HG03103 (cell line): ENCODE measurements at regions not wholly inside any gene's neighbourhood (a gene's known extent, or its start where the extent isn't known, plus 50 kb on each side); places are given as distances from the start of the nearest gene placed in this dataset.

ENCODE experiments used
- ATAC-seq: cut with Tn5 transposase; IDR thresholded peaks from one replicate; pipeline ENCODE4 v1.9.1; 2021; ENCODE audit warnings: low read depth; ENCODE audit not compliant: unreplicated experiment

GRCh38 chr17:72338304-72338703, 217.5 kb downstream of the SOX9 start:
- ATAC-seq: no peak

- no peak for ATAC-seq
Observed at GRCh38 chr17:72338847-72339790, 218.3 kb downstream of the SOX9 start.

DNA sequence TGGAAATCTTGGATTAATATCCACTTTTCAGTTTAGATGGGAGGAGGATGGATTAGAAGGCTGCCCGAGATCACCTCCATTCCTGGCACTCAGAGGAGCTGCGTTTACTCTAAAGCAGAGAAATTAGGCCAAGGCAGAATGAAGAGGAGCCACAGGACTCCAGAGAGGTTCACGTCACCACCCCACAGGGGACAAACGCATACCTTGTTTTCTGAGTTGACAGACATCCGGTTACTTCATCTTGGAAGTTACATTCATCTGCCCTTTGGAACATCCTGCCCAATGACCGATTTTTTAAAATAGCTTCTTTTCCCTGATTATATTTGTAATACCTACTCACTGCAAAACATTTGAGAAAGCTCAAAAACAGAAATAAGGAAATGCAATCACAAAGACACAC, 220.0 kb downstream of the SOX9 start:
- ATAC-seq: no peak

DNA sequence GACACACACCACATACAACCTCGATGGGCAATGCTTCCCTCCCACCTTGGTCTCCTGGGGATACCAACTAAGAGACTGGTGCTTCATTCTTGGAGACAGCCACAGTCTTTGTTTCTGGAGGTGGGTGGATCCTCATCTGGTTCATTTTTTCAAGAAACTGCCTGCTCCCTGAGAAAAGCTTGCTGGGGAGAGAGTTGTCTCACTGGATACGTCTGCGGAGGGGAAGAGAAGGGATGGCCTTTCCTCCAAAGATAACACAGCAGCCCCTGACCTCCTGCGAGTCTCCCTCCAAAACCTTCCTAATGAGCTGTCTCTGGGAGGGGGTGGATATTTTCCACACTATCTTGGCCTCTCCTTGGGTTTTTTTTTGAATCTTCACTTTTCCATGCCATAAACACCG, 221.2 kb downstream of the SOX9 start:
- no peak for ATAC-seq

- ATAC-seq: no peak
Observed at GRCh38 chr17:72342627-72343527, 222.1 kb downstream of the SOX9 start.

GRCh38 chr17:72343911-72344310, 223.1 kb downstream of the SOX9 start:
- ATAC-seq: no peak

- no peak for ATAC-seq
Observed at GRCh38 chr17:72344613-72345012, 223.8 kb downstream of the SOX9 start.

DNA sequence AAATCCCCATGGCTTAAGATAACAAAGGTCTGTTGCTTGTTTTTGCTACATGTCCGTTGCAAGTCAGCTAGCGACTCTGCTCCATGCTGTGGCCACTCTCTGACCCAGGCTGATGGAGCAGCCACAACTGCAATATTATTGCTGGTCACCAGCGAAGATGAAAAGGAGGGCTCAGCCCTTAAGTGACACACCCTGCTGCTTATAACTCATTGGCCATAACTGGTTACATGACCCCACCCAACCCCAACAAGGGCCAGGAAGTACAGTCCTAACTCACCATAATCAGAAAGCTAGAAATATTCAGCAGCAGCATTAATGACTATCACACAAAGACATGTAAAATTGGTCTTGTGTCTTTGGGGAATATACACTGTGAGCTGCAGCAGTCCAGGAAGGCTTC, 224.3 kb downstream of the SOX9 start:
- no peak for ATAC-seq

- ATAC-seq: no peak
Observed at GRCh38 chr17:72345536-72345935, 224.7 kb downstream of the SOX9 start.

GRCh38 chr17:72346306-72346705, 225.5 kb downstream of the SOX9 start:
- ATAC-seq: no peak

DNA sequence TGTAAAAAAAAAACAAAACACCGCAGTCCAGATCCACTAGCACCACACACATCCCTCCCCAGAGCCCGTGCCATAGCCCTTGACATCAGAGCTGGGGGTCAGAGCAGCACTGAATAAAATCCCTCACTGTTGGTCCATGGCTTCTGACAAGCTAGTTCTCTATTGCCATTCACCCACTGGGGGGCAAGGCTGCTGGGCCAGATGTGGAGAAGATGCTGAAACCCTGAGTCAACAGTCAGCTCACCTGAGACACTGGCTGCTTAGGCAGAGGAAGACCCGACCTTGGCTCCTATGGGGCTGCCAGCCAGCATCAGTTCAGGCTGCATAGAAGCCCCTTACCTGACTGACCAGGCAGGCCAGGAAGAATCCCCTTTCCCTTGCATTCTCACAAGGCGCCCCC, 228.2 kb downstream of the SOX9 start:
- ATAC-seq: no peak

DNA sequence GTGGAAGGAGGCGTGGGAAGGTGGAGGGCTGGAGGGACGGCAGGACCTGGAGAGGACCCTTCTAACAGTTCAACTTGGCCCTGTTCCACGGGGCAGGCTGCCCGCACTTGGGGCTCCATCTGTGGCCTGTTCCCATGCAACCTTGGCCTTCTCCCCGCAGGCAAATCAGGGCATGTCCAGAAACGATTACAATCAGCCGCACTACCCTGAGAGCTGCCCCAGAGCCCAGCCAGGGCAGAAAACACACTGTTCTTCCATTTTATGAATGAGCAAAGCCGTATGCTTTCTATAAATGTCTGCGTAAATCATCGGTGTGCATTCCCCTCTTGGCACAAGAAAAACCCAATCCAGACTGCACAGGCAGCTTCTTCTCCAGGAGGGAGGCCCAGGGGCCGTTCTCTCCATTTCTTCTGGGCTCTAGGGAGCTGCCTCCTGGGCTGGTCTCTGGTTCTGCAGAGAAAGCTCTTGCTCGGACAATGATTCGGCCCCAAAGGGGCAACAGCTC, 228.7 kb downstream of the SOX9 start:
- no peak for ATAC-seq

DNA sequence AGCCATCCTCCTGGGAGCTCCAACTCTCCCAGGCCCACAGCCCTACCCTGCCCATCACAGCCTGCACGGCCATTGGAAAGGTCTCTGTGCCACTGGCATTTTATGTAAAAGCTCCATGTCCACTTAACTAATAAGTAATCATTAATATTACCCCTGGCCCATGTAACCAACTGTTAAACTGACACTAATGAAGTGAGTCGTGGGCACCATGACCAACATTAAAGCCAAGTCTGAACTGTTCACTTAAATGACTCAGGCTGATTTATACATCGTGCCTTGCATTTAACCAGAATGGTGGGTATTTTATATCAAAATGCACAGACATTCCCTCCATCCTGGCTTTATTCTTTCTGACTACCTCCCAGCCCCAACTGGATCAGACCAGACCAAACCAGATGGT, 229.3 kb downstream of the SOX9 start:
- ATAC-seq: no peak

- ATAC-seq: no peak
Observed at GRCh38 chr17:72351365-72351764, 230.5 kb downstream of the SOX9 start.

DNA sequence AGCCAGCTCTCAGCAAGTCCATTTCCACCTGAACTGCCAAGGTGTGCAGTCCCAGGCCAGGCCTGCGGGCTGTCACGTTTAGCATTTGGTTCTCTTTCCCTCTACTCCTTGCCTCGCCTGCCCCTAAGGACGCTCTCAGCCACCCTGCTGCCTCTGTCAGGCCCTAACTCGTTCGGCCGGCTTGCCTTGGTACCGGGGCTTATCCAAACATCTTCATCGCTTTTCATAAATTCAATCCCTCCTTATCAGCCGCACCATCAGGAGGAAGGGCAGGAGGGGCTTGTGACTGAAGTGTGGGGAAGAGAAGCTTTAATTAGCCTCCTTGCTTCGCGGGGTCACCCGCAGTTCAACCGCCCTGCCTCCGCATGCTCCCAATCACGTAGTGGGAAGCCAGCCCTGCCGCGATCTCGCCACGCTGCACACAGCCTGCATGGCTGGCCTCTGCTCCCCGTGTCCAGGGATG, 231.1 kb downstream of the SOX9 start:
- ATAC-seq: no peak

DNA sequence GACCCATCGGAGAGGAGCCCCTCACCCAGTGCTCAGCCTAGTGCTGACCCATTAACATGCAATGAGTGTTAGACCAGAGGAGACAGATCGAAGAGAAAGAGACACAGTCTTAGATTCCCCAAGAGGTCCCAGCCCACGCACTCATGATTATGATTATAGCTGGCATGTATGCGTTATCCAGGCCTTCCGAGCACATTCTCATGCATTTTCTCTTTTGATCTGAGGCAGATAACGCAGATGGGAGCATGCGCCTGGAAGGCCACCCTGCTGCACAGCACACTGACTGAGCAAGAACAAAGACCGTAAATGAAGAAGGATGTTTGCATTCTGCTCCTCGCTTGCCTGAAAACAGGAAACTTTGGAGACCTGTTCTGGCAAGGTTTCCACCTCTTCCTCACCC, 232.7 kb downstream of the SOX9 start:
- ATAC-seq: no peak

DNA sequence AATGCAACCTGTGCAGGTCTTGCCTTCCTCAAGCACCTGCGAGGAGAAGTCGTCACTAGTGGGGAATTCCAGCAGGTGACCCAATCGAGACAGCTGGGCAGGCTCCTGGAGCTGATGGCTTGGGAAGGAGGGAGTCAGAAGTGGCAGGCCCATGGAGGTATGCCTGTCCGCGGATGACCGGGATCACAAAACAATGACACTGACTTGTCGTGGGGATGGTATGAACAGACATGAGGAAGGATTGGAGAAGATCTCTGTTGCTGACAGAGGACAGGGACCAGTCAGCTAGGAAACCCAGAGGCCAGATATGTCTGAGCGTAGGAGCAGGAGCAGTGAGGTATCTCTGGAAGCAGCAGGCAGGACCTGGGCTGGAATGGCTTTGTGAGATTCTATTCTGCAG, 233.3 kb downstream of the SOX9 start:
- no peak for ATAC-seq

- ATAC-seq: no peak
Observed at GRCh38 chr17:72357764-72358365, 237.0 kb downstream of the SOX9 start.

DNA sequence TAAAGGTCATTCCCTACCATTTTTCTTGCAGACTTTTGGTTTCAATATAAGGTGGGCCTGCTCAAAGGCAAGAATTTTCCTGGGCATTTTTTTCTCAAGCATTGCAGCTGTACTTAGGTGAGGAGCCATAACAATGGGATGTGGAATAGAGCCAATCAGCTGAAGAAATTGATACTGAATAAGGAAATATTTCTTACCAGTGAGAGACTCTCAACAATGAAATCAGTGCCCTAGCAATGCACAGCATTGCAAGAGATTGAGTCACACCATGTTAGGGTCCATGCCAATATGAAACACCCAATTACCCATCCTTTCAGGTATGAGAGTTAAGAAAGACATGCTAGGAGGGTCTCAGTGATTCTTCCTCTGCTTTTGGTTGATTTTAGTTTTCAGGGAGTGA, 237.6 kb downstream of the SOX9 start:
- no peak for ATAC-seq

DNA sequence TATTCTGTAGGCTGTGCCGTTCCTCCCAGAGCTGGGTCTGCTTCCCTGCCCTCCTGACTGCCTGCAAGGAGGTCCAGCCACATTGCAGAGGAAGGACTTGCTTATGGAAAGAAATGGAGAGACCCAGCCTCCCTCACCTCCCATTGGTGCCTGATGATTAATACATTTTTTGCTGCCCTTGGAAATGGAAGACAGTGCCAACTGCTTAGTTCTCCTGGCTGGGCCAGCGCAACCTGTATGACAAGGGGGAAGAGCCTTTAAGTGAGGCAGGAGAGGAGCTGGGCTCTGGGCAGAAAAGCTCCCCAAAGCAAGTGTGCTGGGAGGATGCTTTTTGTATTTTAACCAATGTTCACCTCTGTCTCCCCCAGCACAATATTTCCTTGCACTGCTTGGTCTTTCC, 238.5 kb downstream of the SOX9 start:
- no peak for ATAC-seq

DNA sequence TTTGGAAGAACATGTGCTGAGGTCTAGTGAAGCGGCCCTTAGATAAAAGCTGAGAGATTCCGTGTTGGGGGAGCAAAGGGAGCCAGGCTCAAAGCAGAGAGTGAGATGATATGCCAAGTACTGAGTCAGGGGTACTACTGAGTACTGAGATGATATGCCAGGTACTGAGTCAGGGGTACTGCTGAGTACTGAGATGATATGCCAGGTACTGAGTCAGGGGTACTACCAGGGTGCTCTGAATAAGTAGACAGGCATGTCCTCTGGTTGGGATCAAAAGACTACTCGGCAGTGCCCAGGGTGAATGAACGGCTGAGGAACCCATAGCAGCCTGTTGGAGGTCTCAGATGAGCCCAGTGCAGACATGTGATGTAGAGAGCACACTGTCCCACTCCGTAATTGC, 239.0 kb downstream of the SOX9 start:
- ATAC-seq: no peak
